Thyroid gland (tissue), 4 donors: ENCODE measurements at regions not wholly inside any gene's neighbourhood (a gene's known extent, or its start where the extent isn't known, plus 50 kb on each side); places are given as distances from the start of the nearest gene placed in this dataset.

Source experiments
- DNase-seq, 2 donors: peaks; one replicate each; pipeline ENCODE4 v3.0.0-alpha.2; 2019
- H3K27ac ChIP-seq, 3 donors: fragments of 200-600 bp; sonication (generic); 1 replicate in 2 of 3; 2 replicates in 1 of 3; pipeline ENCODE4 v1.5.1; 2016 to 2019; ENCODE audit warnings: mild to moderate bottlenecking in 1 of 3, moderate library complexity in 1 of 3
- H3K27me3 ChIP-seq: fragments of 200-600 bp; sonication (generic); one replicate; pipeline ENCODE4 v1.5.1; 2019
- H3K36me3 ChIP-seq, 2 donors: fragments of 200-600 bp; sonication (generic); one replicate each; pipeline ENCODE4 v1.5.1; 2016 to 2019
- H3K4me1 ChIP-seq, 2 donors: fragments of 200-600 bp; sonication (generic); one replicate each; pipeline ENCODE4 v1.5.1; 2017 to 2019
- H3K4me3 ChIP-seq, 3 donors: fragments of 200-600 bp; sonication (generic); replicated peaks in 1 of 3; 1 replicate in 2 of 3; 2 replicates in 1 of 3; pipeline ENCODE4 v1.5.1; 2016; ENCODE audit warnings: mild to moderate bottlenecking in 1 of 3
- H3K9me3 ChIP-seq: fragments of 200-600 bp; sonication (generic); one replicate; pipeline ENCODE4 v1.5.1; 2017
- POLR2A ChIP-seq, 2 donors: fragments of 450-650 bp; IDR thresholded peaks; one replicate each; pipeline ENCODE4 v1.6.1; 2017; ENCODE audit warnings: antibody characterized with exemption in 2 of 2, mild to moderate bottlenecking in 2 of 2, moderate library complexity in 1 of 2
- WGBS, 2 donors: methylation state at CpG; one replicate each; pipeline ENCODE4 v1.1.5; 2017; 5-methylcytosine and 5-hydroxymethylcytosine counted together
- intact Hi-C: fragments of 100-400 bp; cut with DNase I; formaldehyde crosslinking; loops from one replicate; pipeline ENCODE4 v1.15.1; 2023
- TF ChIP-seq, protein P1 (sequence below), 6 experiments: fragments of 200-600 bp in 3 of 6; fragments of 450-650 bp in 3 of 6; sonication (generic) in 3 of 6; IDR thresholded peaks; one replicate each; pipeline ENCODE4 v1.5.1; 2016 to 2019; ENCODE audit warnings: antibody characterized with exemption in 6 of 6, mild to moderate bottlenecking in 2 of 6, inconsistent platforms in 1 of 6, moderate library complexity in 1 of 6

DNA sequence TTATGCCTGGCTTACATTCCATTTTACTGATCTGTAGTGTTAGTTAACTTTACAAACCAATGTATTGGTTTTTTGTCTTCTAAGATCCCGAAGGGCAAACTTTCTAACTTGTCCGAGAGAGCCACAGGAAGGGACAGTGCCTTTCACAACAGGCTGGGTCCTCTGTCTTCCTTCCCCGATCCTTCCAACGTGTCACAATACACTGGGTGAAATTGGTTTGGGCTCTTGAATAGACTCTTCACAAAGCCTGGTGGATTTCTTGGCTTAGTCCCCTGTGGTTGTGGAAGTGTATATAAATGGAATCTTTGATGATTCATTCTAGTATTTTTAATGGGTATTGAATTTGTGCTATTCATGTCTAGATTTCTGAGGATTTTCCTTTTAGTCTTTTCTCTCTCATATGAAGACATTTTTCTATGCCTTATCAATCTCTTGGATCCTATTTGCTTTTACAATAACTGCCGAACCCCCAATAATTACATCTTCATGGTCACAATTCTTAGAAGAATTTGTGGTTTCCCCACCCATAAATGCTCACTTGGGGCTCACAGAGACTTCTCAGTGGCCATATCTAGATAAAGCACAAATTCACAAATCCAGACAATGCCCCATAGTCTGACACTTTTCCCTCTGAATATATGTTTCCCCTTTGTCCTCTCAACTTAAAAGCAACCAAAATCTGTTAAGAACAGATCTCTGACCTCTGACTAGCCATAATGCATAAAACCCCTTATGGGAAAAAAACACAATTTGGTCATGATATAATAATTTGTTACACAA lies 107.7 kb downstream of the MTRR start:
- no peak for DNase-seq
- no peaks in the 10 kb centered on the region for H3K9me3 ChIP-seq
- no peaks in the 10 kb centered on the region for H3K36me3 ChIP-seq
- intact Hi-C loops: no loop called here
- no peak overlapping the region for H3K27ac ChIP-seq
- peaks cover 0 to 4% of the 10 kb centered on the region in 2 donors for H3K4me1 ChIP-seq
- no peak for TF ChIP-seq POLR2A (IDR thresholded peaks at IDR 0.05)
- TF ChIP-seq, protein P1, sequence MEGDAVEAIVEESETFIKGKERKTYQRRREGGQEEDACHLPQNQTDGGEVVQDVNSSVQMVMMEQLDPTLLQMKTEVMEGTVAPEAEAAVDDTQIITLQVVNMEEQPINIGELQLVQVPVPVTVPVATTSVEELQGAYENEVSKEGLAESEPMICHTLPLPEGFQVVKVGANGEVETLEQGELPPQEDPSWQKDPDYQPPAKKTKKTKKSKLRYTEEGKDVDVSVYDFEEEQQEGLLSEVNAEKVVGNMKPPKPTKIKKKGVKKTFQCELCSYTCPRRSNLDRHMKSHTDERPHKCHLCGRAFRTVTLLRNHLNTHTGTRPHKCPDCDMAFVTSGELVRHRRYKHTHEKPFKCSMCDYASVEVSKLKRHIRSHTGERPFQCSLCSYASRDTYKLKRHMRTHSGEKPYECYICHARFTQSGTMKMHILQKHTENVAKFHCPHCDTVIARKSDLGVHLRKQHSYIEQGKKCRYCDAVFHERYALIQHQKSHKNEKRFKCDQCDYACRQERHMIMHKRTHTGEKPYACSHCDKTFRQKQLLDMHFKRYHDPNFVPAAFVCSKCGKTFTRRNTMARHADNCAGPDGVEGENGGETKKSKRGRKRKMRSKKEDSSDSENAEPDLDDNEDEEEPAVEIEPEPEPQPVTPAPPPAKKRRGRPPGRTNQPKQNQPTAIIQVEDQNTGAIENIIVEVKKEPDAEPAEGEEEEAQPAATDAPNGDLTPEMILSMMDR (IDR thresholded peaks at IDR 0.05): no peak
- no peaks in the 10 kb centered on the region for H3K27me3 ChIP-seq
- H3K4me3 ChIP-seq: no peak overlapping the region
- WGBS, 2 donors: 89% methylated on average over 5 of the region's 5 CpGs

DNA sequence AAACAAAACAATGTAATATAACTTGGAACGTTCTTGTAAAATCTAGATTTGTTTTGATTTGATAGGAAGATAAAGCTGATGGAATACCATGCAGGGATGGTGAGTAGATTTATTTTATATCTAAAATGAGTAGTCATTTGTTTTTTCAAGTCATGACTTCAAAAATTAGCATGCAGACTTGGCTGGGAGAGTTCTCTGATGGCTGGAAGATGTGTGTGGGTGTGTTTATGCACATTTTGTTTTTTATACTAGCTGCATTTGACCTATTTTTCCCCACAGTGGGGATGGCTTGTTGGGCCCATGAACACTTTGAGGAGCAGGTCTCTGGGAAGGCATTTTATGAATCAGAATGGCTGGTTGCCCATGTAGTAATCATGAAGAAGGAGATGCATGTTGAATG lies 109.2 kb downstream of the MTRR start:
- H3K36me3 ChIP-seq: no peaks in the 10 kb centered on the region
- no peak for DNase-seq
- intact Hi-C loops: no loop called here

DNA sequence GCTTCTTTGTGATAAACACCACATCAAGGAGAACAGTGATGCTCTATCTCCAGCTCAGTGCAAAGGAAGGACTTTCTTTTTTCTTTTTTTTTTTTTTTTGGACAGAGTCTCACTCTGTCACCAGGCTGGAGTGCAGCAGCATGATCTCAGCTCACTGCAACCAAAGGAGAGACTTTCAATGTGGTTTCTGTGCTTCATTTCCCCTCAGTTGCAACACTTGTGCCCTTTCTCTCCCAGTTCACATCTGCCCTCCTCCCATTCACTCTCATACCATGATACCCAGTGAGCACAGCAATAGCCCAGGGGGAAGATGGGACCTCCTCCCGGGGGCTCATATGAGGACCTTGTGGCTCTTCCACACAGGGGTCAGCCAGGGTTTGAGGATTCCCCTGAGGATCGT lies 110.0 kb downstream of the MTRR start:
- H3K27ac ChIP-seq: no peak overlapping the region
- DNase-seq: no peak
- H3K36me3 ChIP-seq: no peaks in the 10 kb centered on the region
- H3K27me3 ChIP-seq: no peaks in the 10 kb centered on the region
- intact Hi-C loops: no loop called here
- H3K9me3 ChIP-seq: no peaks in the 10 kb centered on the region
- TF ChIP-seq, protein P1 (IDR thresholded peaks at IDR 0.05): no peak
- no peak for TF ChIP-seq POLR2A (IDR thresholded peaks at IDR 0.05)
- no peak overlapping the region for H3K4me3 ChIP-seq
- H3K4me1 ChIP-seq: peaks cover 0 to 4% of the 10 kb centered on the region in 2 donors
- 74 to 88% methylated on average over 2 of the region's 2 CpGs for WGBS, 2 donors

More for the DNA sequence above, 109.2 kb downstream of the MTRR start:
- H3K27me3 ChIP-seq: no peaks in the 10 kb centered on the region
- no peak overlapping the region for H3K4me3 ChIP-seq
- no peaks in the 10 kb centered on the region for H3K9me3 ChIP-seq
- no peak overlapping the region for H3K27ac ChIP-seq
- peaks cover 0 to 4% of the 10 kb centered on the region in 2 donors for H3K4me1 ChIP-seq
- 68 to 82% methylated on average over 1 of the region's 1 CpG for WGBS, 2 donors
- TF ChIP-seq, protein P1 (IDR thresholded peaks at IDR 0.05): no peak
- no peak for TF ChIP-seq POLR2A (IDR thresholded peaks at IDR 0.05)

DNA sequence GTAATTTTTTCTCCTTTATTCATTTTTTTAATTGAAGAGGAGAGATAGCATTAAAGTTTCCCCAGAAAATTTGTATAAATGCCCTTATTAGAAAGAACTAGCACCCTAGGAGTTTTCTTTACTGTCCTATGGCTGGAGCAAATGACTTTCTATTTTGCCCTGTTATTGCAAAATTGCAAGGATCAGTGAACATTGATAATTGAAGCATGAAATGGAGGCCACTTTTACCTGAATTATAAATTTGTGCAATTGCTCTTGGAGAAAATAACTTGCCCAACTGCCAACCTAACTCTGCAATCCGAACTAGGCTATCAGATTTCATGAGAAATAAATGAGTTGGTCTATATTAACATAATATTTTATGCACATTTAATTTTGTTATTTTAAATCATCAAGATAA lies 111.9 kb downstream of the MTRR start:
- no peaks in the 10 kb centered on the region for H3K27me3 ChIP-seq
- no peaks in the 10 kb centered on the region for H3K36me3 ChIP-seq
- DNase-seq: no peak
- H3K9me3 ChIP-seq: no peaks in the 10 kb centered on the region
- peaks cover 0 to 4% of the 10 kb centered on the region in 2 donors for H3K4me1 ChIP-seq
- H3K27ac ChIP-seq: no peak overlapping the region
- 49 to 53% methylated on average over 1 of the region's 1 CpG for WGBS, 2 donors
- H3K4me3 ChIP-seq: no peak overlapping the region
- intact Hi-C loops: no loop called here
- TF ChIP-seq POLR2A (IDR thresholded peaks at IDR 0.05): no peak
- TF ChIP-seq, protein P1 (IDR thresholded peaks at IDR 0.05): no peak

DNA sequence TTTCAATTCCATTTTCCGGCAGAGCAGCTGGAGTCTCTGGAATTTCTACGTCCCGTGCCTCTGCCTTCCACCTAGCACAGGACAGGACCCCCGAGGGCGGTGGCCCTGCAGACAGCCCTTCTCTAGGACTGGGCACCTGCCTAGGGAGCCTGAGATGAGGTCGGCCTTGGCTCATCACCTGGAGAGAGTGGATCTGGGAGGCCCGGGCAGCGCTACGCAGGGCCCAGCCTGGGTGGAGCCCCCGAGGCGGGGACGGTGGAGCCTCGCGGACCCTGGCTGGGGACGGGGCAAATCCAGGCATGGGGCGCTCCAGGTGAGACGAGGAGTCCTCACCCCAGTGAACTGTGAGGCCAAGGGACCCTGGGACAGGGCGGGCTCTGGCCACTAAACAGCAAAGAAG lies 114.5 kb downstream of the MTRR start:
- H3K27ac ChIP-seq: no peak overlapping the region
- H3K4me1 ChIP-seq: peaks cover 0 to 4% of the 10 kb centered on the region in 2 donors
- 90 to 97% methylated on average over 18 of the region's 18 CpGs for WGBS, 2 donors
- TF ChIP-seq POLR2A (IDR thresholded peaks at IDR 0.05): no peak
- TF ChIP-seq, protein P1 (IDR thresholded peaks at IDR 0.05): no peak
- intact Hi-C loops: no loop called here
- no peaks in the 10 kb centered on the region for H3K27me3 ChIP-seq
- no peak for DNase-seq
- H3K36me3 ChIP-seq: no peaks in the 10 kb centered on the region
- no peaks in the 10 kb centered on the region for H3K9me3 ChIP-seq
- no peak overlapping the region for H3K4me3 ChIP-seq
